Right ventricle myocardium superior (tissue), 1 donor: ENCODE measurements at regions not wholly inside any gene's neighbourhood (a gene's known extent, or its start where the extent isn't known, plus 50 kb on each side); places are given as distances from the start of the nearest gene placed in this dataset.
A peak's percentile ranks its signal among the peaks of the same experiment; 100 is the strongest.

Source experiments
- ATAC-seq: fragments of 200-7000 bp; cut with Tn5 transposase; one replicate; pipeline ENCODE4 v1.9.1; 2020; ENCODE audit warnings: mild to moderate bottlenecking; ENCODE audit not compliant: poor library complexity
- DNase-seq: peaks from one replicate; pipeline ENCODE4 v3.0.0-alpha.2; 2020
- intact Hi-C: fragments of 100-400 bp; cut with DNase I; formaldehyde crosslinking; loops from one replicate; pipeline ENCODE4 v1.11.2; 2022
- donor health status: DM: no; HTN: yes; CAD: no; lungs with severe emphysema.

DNA sequence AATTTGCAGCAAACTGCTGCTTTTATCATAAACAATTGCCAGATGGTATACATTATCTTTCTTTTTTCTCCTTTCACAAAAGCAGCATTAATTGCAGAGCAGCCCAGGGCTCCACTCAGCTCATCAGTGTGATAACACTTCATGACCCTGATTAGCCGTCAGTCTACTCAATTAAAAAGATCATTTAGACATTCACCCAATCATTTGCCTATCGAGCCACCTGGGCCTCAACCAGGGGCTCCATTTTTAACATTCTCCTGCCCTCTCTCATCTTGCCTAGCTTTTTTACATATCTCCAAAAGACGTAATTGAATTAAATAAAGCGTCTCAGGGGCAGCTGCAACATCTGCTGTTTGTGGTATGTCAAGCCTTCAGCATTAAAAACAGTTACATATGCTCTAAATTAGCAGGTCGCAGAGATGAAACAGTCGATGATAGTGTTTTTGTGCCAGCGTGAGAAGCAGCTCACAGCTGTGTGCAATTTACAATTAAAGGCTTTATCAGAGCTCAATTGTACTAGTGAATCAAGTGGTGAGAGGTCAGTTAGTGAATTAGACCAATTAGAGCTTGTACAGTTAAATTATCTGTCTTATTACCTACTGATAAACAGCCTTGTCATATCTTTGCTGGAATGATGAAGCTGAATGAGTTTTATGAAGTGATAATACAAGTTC is 522.5 kb downstream of the ETV1 start:
- intact Hi-C loops = no loop called here
- DNase-seq = no peak
- no peak for ATAC-seq

DNA sequence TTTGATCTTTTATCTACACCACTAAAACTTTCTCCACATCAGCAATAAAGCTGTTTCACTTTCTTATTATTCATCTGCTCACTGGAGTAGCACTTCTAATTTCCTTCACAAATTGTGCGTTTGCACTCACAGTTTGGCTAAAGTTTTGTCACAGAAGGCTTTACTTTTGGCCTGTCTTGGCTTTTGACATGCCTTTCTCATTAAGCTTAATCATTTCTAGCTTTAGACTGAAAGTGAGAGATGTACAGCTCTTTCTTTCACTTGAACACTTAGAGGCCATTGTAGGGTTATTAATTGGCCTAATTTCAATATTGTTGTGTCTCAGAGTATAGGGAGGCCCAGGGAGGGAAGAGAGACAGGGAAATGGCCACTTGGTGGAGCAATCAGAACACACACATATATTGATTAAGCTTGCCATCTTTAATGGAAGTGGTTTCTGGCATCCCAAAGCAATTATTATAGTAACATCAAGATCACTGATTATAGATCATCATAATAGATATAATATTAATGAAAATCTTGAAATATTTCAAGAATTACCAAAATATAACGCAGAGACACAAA is 512.5 kb downstream of the ETV1 start:
- no peak for ATAC-seq
- no peak for DNase-seq
- intact Hi-C loops = no loop called here

DNA sequence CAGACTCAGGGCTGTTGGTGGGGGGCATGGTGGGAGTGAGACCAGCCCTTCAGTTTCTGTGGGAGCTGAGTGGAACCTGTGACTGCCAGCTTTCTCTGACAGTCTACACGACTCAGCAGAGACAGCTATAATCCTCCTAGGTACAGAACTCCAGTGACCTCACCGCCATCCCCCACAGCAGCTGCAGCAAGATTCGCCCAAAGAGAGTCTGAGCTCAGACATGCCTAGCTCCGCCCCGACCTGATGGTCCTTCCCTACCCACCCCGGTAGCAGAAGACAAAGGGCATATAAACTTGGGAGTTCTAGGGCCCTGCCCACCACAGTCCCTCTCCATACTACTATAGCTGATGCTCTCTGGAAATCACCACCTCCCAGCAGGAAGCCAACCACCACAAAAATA is 500.1 kb downstream of the ETV1 start:
- intact Hi-C loops = no loop called here
- ATAC-seq = no peak
- DNase-seq = no peak

DNA sequence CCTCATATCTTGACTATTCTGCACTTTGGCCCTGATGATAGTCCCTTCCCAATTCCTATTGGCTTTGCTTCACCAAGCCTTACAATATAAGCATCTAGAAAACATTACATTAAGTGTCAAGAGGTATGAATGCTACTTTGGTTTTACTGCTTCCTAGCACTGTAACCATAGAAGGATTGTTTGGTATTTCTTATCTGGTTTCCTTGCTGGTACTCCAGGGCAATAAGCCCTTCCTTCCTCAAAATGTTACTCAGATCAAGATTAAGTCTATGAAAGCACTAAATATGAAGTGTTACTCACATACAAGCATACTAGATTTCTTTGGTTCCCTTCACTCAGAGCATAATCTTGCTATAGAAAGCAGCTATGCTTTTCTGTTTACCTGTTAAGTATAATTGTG is 492.5 kb downstream of the ETV1 start:
- no peak for ATAC-seq
- intact Hi-C loops = no loop called here
- no peak for DNase-seq

DNA sequence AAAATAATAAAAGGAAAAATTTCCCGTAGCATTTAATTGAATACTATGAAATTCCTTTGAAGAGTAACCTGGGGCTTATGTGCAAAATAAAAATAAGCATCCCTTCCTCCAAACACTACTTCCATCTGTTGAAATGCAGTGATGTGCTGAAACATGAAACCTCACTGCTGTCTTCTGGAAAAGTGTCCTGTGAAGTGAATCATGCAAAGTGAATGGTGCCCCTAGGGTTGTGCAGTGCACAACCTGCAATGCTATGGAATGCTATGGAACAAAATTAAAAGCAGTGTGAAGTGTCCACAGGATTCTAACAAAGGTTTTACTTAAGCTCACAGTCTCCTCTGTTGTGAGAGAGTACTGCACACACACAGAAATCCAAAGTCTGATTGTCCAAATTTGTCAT is 480.9 kb downstream of the ETV1 start:
- DNase-seq (no peak), ATAC-seq (no peak)
- intact Hi-C loops = no loop called here

DNA sequence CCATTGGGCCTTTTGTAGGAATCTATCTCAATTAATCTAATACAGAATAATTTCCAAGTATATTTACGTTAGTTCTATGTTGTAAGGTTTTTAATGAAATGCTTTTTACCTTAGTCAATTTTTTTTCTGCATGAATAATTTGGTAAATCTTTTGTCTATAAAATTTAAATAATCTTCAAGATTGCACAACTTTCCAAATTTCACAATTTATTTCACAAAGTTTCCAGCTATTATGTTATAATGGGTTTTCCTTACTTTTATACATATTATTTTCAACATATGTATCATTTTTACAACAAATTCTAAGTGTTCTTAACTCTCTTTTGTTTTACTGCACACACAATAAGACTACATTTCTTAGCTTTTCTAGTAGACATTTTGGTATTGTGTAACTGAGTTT is 470.7 kb downstream of the ETV1 start:
- intact Hi-C loops = no loop called here
- no peak for ATAC-seq
- DNase-seq = no peak

DNA sequence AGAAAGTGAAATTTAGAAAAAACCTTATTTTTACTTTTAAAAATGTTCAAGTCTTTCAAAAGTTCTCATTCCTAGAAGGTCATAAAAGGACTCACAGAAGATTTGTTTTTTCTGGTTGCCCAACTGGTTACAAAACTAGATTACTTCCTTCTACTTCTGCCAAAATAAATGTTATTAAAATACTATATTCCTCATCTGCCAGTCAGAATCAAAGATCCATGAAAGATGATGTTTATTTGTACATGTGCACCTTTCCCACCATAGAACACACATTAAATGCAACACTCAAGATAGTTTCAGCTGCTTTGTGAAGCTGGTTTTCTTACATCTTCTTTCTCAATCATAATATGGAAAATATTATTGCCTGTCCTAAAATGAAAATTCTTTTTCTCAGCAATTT is 465.4 kb downstream of the ETV1 start:
- ATAC-seq = no peak
- DNase-seq = no peak
- intact Hi-C loops = no loop called here

DNA sequence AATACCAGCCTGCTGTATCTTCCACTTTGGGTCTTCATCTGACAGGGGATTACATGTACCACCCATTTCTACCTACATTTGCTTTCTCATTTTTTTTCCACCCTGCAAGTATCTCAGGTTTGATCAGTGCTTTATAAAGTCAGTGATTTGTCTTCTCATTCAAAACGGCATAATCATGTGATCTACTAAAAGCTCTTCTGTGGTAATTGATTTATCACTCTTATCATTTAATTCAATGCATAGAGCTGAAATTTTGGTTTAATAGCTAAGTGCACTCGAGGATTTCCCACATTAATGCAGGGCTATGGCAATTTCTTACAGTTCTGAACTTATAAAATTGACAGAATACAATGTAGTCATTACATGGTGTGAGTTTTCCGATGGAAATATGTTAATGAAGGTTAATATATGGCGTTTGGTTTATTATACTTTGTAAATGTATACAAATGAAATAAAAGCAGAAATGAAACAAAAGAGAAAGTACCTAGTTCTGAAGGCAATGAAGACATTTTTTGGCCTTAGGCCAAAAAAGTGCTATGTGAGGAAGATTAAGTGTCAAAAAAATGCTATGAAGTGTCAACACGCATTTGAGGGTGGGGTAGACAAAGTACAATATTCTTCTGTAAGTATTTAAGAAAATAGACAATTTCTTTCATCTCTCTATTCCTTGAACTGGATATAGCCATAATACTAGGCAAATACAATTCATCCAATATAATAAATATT is 457.3 kb downstream of the ETV1 start:
- intact Hi-C loops = no loop called here
- DNase-seq (no peak), ATAC-seq (no peak)

DNA sequence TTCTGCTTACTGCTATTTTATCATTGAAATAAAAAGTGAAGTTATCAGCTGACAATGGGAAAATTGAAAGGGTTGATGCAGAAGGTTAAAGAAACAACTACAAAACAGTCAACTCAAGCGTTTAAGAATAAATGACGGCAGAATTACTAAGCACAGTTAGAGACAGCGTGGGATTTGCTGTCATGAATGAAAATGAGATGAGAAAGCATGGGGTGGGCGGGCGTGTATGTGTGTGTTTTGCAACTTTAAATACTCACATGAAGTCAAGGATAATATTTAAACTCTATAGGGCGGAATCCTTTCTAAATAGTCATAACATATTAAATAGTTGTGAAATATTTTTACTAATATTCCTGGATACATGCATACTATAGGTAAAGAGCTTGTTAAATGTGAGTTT is 450.8 kb downstream of the ETV1 start:
- intact Hi-C loops = no loop called here
- DNase-seq (no peak), ATAC-seq (no peak)

DNA sequence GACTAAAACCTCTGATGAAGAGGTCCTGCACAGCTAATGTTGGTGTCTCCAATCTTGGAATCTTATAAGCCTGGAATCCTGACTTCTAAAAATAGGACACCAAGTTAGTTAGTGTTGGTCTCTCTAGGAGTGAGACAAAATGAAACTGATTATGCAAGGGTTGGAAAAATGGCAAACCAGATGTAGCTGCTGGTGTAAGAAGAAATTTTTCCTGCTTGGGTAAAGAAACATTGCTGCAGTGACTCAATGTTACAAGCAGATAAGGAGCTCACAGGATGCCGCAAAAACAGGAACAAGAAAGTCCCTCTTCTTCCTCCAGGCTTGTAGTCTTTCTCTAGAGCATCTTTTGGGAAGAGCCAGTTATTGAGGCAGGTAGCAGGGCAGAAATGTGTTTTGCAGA is 449.0 kb downstream of the ETV1 start:
- intact Hi-C loops = no loop called here
- no peak for ATAC-seq
- DNase-seq = no peak

DNA sequence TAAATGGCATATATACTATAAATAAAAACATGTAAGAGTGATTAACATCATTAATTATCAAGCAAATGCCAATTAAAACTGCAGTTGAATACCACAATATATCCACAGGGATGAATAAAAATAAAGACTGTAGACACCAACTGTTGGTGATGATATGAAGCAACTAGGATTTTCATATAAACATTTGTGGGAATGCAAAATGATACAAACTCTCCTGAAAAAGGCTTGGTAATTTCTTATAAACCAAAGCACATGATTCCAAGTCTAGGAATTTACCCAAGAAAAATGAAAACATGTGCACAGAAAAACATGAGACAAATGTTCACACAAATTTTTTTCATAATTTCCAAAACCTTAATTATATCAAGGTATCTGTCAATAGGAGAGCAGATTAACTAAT is 448.1 kb downstream of the ETV1 start:
- intact Hi-C loops = no loop called here

DNA sequence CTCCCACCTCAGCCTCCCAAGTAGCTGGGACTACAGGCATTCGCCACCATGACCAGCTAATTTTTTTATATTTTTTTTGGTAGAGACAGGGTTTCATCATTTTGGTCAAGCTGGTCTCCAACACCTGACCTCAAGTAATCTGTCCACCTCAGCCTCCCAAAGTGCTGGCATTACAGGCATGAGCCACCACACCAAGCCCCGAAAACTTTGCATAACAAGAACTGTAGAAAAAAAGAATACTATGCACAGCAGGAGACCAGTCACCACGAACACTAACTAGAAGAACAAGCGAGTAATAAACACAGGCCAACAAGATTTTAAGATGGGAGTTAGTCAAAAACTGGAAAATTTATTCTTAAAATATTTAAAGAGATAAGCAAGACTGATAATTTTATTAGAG is 447.0 kb downstream of the ETV1 start:
- intact Hi-C loops = no loop called here
- no peak for ATAC-seq
- DNase-seq = no peak

More for the DNA sequence above, 448.1 kb downstream of the ETV1 start:
- ATAC-seq = no peak
- no peak for DNase-seq

DNA sequence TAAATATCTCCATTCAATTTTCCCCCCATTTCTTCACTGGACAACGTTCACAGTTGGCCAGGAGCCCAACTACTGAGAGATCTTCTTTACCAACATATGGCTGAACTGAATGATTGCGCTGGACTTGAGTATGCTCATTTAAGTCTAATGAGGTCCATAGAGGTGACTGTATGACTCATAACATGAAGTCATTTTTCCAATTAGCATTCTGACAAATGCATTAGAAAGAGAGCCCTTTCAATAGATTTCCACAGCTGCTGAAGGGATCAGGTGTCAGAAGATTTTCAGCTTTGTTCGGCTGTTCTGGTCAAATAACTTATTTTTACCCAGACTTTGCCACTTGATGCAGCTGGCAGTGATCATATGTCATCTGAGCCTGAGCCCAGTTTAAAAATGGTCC is 438.0 kb downstream of the ETV1 start:
- intact Hi-C loops = no loop called here
- no peak for ATAC-seq
- DNase-seq = no peak

DNA sequence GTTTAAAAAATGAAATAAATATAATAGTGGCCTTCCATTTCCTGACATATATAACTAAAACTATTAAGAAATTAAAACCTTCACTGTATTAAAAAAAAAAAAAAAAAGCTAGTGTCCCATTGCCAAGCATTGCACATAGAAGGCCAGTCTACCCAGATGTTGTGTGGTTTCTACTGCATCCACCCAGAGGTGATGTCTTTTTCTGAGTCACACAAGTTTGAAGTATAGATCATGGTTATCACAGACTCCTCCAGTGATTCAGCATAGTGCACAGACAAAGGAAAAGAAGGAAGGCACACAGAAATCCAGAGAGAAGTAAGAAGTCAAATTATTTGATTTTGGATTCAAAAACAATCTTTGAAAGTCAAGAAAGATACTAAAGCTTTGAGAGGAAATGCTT is 429.0 kb downstream of the ETV1 start:
- intact Hi-C loops = no loop called here
- no peak for ATAC-seq
- no peak for DNase-seq

DNA sequence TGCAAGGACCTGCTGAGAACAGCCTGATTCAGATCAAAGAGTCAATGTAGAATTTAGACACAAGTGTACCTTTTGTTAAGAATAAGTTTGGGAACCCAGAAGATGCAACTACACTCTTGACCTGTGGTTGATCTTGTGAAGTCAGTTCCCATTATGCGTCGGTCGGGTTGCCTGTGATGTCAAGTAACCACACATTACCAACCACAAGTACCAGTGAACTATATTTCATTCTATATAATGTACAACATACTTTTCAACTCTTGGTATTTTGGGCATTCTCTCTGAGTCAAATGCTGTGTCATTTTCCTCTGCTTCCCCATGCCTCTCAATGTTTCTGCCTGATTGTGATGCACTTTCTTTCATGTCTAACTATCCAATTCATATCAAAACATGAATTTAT is 426.2 kb downstream of the ETV1 start:
- intact Hi-C loops = no loop called here
- ATAC-seq = no peak
- no peak for DNase-seq

DNA sequence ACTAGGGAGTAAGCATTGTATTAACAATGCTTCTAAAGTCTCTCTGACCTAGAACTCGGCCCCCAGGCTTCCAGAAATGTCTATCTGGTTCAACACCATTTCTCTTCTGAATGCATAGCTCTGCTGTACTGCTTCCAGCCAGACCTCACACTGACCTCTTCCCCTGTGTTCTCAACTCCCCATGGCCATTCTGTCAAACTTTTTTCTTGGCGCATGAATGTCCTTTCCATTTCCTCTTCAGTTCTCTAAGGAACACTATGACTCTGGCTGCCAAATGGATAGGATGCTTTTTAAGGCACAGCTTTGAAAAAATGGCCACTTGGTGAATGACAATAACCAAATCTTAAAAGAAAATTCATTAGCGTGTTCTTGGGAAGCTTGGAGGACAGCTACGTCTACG is 425.8 kb downstream of the ETV1 start:
- intact Hi-C loops = no loop called here
- ATAC-seq = peak; percentile 41
- no peak for DNase-seq

DNA sequence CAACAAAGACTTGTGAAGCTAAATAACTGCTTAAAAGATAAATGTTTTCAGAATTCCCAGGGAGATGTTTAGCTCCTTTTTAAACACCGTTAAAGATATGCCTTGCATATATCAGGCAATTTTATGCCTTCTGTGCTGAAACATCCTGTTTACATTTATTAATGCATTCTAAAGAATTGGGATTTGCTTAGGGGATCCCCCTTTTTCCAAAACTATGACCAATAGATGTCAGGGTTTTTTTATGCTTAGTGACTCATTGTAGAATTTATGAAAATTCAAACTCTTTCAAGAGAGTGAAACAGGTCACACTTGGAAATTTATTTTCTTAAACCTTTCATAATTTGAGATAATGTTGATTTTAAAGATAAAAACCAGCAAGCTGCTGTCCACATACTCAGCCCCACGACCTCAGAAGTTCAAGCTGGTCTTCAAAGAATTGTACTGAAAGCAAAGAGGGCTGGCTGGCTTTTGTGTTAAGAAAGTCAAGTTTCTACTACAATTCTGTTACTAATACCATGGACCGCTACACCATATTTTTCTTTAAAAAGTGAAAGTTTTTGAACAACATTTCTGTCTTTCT is 411.8 kb downstream of the ETV1 start:
- ATAC-seq (no peak), DNase-seq (no peak)
- intact Hi-C loops = no loop called here

DNA sequence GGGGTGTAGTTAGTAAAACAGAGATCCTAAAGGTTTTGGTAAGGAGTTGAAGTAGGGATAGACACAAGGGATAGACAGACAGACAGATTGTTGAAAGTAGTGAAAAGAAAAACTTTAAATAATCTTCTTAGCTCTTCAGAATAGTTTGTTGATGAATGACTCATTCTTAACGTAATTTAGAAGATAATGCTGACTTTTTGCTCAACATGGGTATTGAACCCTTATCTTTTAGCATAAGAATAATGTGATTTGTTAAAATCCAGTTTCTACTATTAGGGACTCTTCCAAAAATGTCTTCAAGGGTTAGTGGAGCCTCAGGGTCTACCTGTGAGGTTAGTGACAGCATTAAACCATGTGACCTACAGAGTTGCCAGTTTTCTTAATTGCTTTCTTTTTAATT is 411.2 kb downstream of the ETV1 start:
- ATAC-seq = no peak
- no peak for DNase-seq
- intact Hi-C loops = no loop called here

DNA sequence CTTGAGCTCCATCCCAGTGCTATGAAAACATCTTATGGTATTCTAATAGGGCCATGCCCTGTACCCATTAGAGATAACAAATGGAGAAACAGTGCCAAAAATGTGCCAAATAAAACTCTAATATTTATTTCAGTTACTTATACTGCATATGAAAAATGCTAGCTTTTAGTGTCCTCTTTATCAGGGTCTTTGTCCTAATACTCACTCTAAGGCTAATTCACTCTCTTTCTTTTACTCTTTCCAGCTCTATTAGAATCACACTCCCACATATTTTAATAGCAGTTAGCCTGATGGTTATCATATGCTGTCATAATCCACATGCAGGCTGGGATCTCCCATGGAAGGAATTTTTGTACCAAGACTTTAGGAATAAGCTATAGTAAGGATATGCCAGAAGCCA is 408.4 kb downstream of the ETV1 start:
- DNase-seq (no peak), ATAC-seq (no peak)
- intact Hi-C loops = no loop called here

DNA sequence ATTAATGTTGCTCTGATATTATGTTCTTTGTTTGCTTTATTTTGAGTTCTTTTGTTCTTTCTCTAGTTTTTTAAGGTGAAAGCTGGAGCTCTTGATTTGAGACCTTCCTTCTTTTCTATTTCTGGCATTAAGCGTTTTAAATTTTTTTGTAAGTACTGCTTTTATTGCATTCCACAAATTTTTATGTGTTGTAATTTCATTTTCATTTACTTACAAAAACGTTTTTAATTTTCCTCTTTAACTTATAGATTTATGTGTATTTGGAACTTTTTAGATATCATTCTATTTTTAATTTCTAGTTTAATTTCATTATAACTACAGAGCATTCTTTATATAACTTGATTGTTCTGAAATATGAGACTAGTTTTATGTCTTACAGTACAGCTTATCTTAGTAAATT is 395.6 kb downstream of the ETV1 start:
- ATAC-seq (no peak), DNase-seq (no peak)
- intact Hi-C loops = no loop called here
